DMS53 treated with DMSO at 0.1 percent for 48 hours (cell line): ENCODE measurements at regions not wholly inside any gene's neighbourhood (a gene's known extent, or its start where the extent isn't known, plus 50 kb on each side); places are given as distances from the start of the nearest gene placed in this dataset.

Experiments
- DNase-seq: peaks from one replicate; lab custom pipeline; 2025; ENCODE audit not compliant: unreplicated experiment; lab: John Stamatoyannopoulos, UW

- DNase-seq: no peak
These were observed 212.9 kb downstream of the TTLL2 start for GRCh38 chr6:167537816-167538215.

- no peak for DNase-seq
These were observed 213.9 kb downstream of the TTLL2 start for GRCh38 chr6:167538746-167539145.

GRCh38 chr6:167540796-167541195, 215.9 kb downstream of the TTLL2 start:
- DNase-seq: no peak

- no peak for DNase-seq
These were observed 216.7 kb downstream of the TTLL2 start for GRCh38 chr6:167541544-167541943.

- no peak for DNase-seq
These were observed 219.0 kb downstream of the TTLL2 start for GRCh38 chr6:167543602-167544497.

- peak; percentile 59 for DNase-seq
These were observed 221.9 kb downstream of the TTLL2 start for GRCh38 chr6:167546611-167547327.

- no peak for DNase-seq
These were observed 222.4 kb downstream of the TTLL2 start for GRCh38 chr6:167547328-167547692.

- no peak for DNase-seq
These were observed 222.9 kb downstream of the TTLL2 start for GRCh38 chr6:167547751-167548150.

GRCh38 chr6:167548451-167548850, 223.6 kb downstream of the TTLL2 start:
- no peak for DNase-seq

- DNase-seq: no peak
These were observed 224.3 kb downstream of the TTLL2 start for GRCh38 chr6:167549213-167549612.

- DNase-seq: no peak
These were observed 226.2 kb downstream of the TTLL2 start for GRCh38 chr6:167550941-167551627.

- DNase-seq: no peak
These were observed 226.9 kb downstream of the TTLL2 start for GRCh38 chr6:167551628-167552257.

GRCh38 chr6:167552258-167552630, 227.4 kb downstream of the TTLL2 start:
- DNase-seq: no peak

GRCh38 chr6:167552961-167553735, 228.3 kb downstream of the TTLL2 start:
- DNase-seq: no peak

GRCh38 chr6:167553736-167554119, 228.8 kb downstream of the TTLL2 start:
- no peak for DNase-seq

- no peak for DNase-seq
These were observed 230.0 kb downstream of the TTLL2 start for GRCh38 chr6:167554854-167555253.

GRCh38 chr6:167555836-167556235, 230.9 kb downstream of the TTLL2 start:
- DNase-seq: no peak

- DNase-seq: no peak
These were observed 232.8 kb downstream of the TTLL2 start for GRCh38 chr6:167557675-167558074.

GRCh38 chr6:167558246-167559177, 233.6 kb downstream of the TTLL2 start:
- DNase-seq: no peak
